Activated naive CD4-positive, alpha-beta T cell treated with anti-CD3 and anti-CD28 coated beads, Interleukin-2, amount 50 U/mL, for 72 hours (primary cell): ENCODE measurements at regions not wholly inside any gene's neighbourhood (a gene's known extent, or its start where the extent isn't known, plus 50 kb on each side); places are given as distances from the start of the nearest gene placed in this dataset.

ENCODE experiments used
- ATAC-seq, 2 donors: fragments of 150-1000 bp; cut with Tn5 transposase; 2 replicates each; pipeline ENCODE4 v1.10.0; 2021; ENCODE audit warnings: mild to moderate bottlenecking in 2 of 2, moderate library complexity in 2 of 2
- DNase-seq, 2 donors: peaks; one replicate each; pipeline ENCODE4 v3.0.0; 2021 to 2022; ENCODE audit warnings: low spot score in 2 of 2
- H3K27ac Mint-ChIP-seq, 2 donors: one replicate each; pipeline ENCODE4 v1.8.0; 2022; ENCODE audit warnings: mild to moderate bottlenecking in 2 of 2, mixed read lengths in 2 of 2
- H3K36me3 Mint-ChIP-seq, 2 donors: one replicate each; pipeline ENCODE4 v1.8.0; 2022; ENCODE audit warnings: mixed read lengths in 2 of 2
- H3K9me3 Mint-ChIP-seq, 2 donors: one replicate each; pipeline ENCODE4 v1.8.0; 2022; ENCODE audit warnings: mixed read lengths in 2 of 2

- ATAC-seq (peak in 1 of 2 donors; percentile 13), DNase-seq (no peak)
- H3K9me3 Mint-ChIP-seq, result no peaks in the 10 kb centered on the region
- peak overlapping the region in 1 of 2 donors; percentile 51 for H3K27ac Mint-ChIP-seq
- H3K36me3 Mint-ChIP-seq, result no peaks in the 10 kb centered on the region
Observed at GRCh38 chr2:74081030-74081762, 66.5 kb downstream of the BOLA3 start.

DNA sequence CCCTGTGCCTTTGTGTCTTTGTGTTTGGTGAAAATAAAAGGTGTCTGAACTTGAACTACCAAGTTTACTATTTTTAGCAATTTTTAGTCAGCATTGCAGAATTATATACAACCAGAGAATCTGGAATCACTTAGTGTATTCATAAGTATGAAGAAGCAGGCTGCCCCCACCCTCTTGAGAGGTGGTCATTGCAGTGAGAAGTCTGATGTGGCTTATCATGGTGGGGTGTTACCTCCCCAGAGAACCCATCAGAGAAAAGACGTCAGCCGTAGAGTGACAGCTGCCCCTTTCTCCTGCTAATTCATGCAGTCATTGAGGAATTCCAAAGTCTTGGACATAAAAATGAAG lies 66.0 kb downstream of the BOLA3 start:
- ATAC-seq (no peak), DNase-seq (no peak)
- Mint-ChIP-seq H3K36me3 (no peaks in the 10 kb centered on the region), H3K27ac (peak overlapping the region in 1 of 2 donors; percentile 47), H3K9me3 (no peaks in the 10 kb centered on the region)

- Mint-ChIP-seq H3K36me3 (no peaks in the 10 kb centered on the region), H3K27ac (peak overlapping the region; percentile 47 to 78), H3K9me3 (no peaks in the 10 kb centered on the region)
- DNase-seq (no peak), ATAC-seq (no peak)
Observed at GRCh38 chr2:74083750-74084149, 64.0 kb downstream of the BOLA3 start.
